ENCODE measurements at regions not wholly inside any gene's neighbourhood (a gene's known extent, or its start where the extent isn't known, plus 50 kb on each side); places are given as distances from the start of the nearest gene placed in this dataset.
"Not testable (repeated sequence)": the region's sequence is repeated elsewhere in the genome, so short reads cannot be mapped to it uniquely, and the experiment has no call there.

DNA sequence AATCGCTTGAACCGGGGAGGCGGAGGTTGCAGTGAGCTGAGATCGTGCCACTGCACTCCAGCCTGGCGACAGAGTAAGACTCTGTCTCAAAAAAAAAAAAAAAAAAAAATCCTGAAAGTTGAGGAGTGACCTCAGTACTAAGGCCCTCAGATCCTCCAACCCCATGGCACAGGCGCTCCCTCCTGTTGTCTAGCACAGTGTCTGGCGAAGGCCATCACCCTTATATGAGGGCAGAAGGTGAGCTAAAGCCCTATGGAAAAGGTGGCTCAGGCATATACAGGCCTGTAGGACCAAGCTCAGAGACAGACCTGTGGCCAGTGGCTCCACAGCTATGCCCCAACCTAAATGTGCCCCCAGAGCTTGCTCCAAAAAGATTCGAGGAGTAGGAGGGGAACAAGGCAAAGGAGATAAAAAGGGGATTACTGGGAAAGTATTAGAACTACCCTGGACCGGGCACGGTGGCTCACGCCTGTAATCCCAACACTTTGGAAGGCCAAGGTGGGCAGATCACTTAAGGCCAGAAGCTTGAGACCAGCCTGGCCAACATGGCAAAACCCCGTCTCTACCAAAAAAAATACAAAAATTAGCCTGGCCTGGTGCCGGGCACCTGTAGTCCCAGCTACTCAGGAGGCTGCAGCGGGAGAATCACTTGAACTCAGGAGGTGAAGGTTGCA lies 92.4 kb downstream of the GLUL start:
- Histone ChIP-seq H3K27ac (ENCODE audit: extremely low read depth, low read depth, low read length) (peak overlapping the region; percentile 95), H3K4me1 (replicated peaks in 1 of 2; ENCODE audit: control insufficient read depth in 2 of 2, insufficient read depth in 2 of 2, low read length in 2 of 2) (peaks cover 37 to 55% of the 10 kb centered on the region in 2 experiments), H3K9ac (ENCODE audit: insufficient read depth in 1 of 2, low read depth in 2 of 2, low read length in 2 of 2) (peak overlapping the region; percentile 70 to 75; a peak in 3 of 4 replicates), H2AFZ (ENCODE audit: low read depth, low read length) (peak overlapping the region; percentile 65), H3K4me2 (ENCODE audit: insufficient read depth, low read length) (peak overlapping the region; percentile 44)
- CTCF ChIA-PET (ENCODE audit: low intra/inter-chr PET ratio); H3K9me1 ChIP-seq (ENCODE audit: control insufficient read depth, insufficient read depth, low read length); H3K9me3 ChIP-seq (replicated peaks; ENCODE audit: control insufficient read depth, insufficient read depth, low read depth, low read length); H3K27me3 ChIP-seq (ENCODE audit: control insufficient read depth in 2 of 2, insufficient read depth in 2 of 2, low read length in 2 of 2); H3K4me3 ChIP-seq; DNase-seq (ENCODE audit: extremely low read depth in 1 of 4, low spot score in 3 of 4); in situ Hi-C loops (cut with MboI); FAIRE-seq; intact Hi-C loops (cut with micrococcal nuclease); H4K20me1 ChIP-seq (replicated peaks; ENCODE audit: control insufficient read depth, insufficient read depth, low read length); H3K79me2 ChIP-seq (ENCODE audit: control insufficient read depth, insufficient read depth, low read length); H3K36me3 ChIP-seq (ENCODE audit: control insufficient read depth, insufficient read depth, low read length); TF ChIP-seq NR4A1 (CRISPR knock-in tag; IDR thresholded peaks at IDR 0.05): not testable (repeated sequence)
- 56% methylated on average over 13 of the region's 14 CpGs for WGBS (ENCODE audit: insufficient coverage, low coverage, missing lambda C conversion rate)
- peak; percentile 11 for ATAC-seq
- POLR2A ChIA-PET: interaction anchor here (0.5 to 3.7 kb wide), 18 partner anchors 10 to 1355 kb away, joined by 3 to 48 read pairs (median 6); partner anchors contain the start of gene GLUL
- TSS peak; percentile 79 for BruUV-seq (replicated peaks)
- TF ChIP-seq ZNF12 (CRISPR knock-in tag; IDR thresholded peaks at IDR 0.05) (0 out of 2 replicates have a peak, but pooled peaks have one; percentile 46), KAT7 (CRISPR knock-in tag; IDR thresholded peaks at IDR 0.05; ENCODE audit: borderline replicate concordance) (0 out of 2 replicates have a peak, but pooled peaks have one; percentile 11), DMBX1 (CRISPR knock-in tag; IDR thresholded peaks at IDR 0.05; ENCODE audit: borderline replicate concordance) (peak; percentile 88), ZNF592 (IDR thresholded peaks at IDR 0.05) (peak; percentile 73), ZBTB17 (CRISPR knock-in tag; IDR thresholded peaks at IDR 0.05) (peak; percentile 58; the same call in 1 of the 2 replicates), NR4A1 (tag; IDR thresholded peaks at IDR 0.05) (peak; percentile 91), GABPA (tag; conservative IDR thresholded peaks at IDR 0.05; ENCODE audit: low read depth) (peak; percentile 10; the same call in 1 of the 2 replicates), PTTG1 (tag; IDR thresholded peaks at IDR 0.05; ENCODE audit: low read depth) (peak; percentile 45; the same call in 1 of the 2 replicates), ARID4B (CRISPR knock-in tag; IDR thresholded peaks at IDR 0.05) (0 out of 2 replicates have a peak, but pooled peaks have one; percentile 3)
- TF ChIP-seq, protein P1, sequence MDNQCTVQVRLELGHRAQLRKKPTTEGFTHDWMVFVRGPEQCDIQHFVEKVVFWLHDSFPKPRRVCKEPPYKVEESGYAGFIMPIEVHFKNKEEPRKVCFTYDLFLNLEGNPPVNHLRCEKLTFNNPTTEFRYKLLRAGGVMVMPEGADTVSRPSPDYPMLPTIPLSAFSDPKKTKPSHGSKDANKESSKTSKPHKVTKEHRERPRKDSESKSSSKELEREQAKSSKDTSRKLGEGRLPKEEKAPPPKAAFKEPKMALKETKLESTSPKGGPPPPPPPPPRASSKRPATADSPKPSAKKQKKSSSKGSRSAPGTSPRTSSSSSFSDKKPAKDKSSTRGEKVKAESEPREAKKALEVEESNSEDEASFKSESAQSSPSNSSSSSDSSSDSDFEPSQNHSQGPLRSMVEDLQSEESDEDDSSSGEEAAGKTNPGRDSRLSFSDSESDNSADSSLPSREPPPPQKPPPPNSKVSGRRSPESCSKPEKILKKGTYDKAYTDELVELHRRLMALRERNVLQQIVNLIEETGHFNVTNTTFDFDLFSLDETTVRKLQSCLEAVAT (IDR thresholded peaks at IDR 0.05): peak in 1 of 2 experiments; percentile 87; a peak in 2 of 4 replicates

Data from K562 (cell line).